Skin epidermis (tissue), 12 donors: ENCODE measurements at regions not wholly inside any gene's neighbourhood (a gene's known extent, or its start where the extent isn't known, plus 50 kb on each side); places are given as distances from the start of the nearest gene placed in this dataset.

Experiments used
- H3K27ac ChIP-seq, 21 experiments: fragments of 200-600 bp; sonication (generic) in 11 of 21; one replicate each; pipeline ENCODE4 v1.5.0; 2020; ENCODE audit warnings: mild to moderate bottlenecking in 3 of 21, inconsistent platforms in 2 of 21, moderate library complexity in 2 of 21
- H3K4me3 ChIP-seq, 7 experiments: fragments of 200-600 bp; sonication (generic) in 2 of 7; one replicate each; pipeline ENCODE4 v1.5.0; 2020; ENCODE audit warnings: inconsistent platforms in 2 of 7, mild to moderate bottlenecking in 2 of 7, moderate library complexity in 1 of 7

GRCh38 chr5:58228896-58229295 lies 231.0 kb downstream of the PLK2 start:
- H3K4me3 ChIP-seq, result no peak overlapping the region
- no peak overlapping the region for H3K27ac ChIP-seq

DNA sequence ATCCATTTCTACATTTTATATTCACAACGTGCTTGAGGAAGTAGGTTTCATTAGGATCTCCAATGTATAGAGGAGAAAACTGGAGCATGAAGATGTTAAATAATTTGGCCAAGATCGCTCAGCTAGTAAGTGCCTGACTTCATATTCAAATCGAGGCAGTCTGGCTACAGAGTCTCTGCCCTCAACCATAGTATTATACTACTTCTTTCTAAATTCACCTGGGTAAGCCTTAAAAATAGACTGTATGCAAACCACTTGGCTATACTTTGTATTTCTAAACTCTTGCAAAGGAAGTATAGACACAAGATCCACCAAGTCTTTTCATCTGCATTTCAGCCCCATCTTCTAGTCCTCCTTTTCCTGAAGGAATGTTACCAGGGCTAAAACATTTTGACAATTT lies 232.0 kb downstream of the PLK2 start:
- H3K27ac ChIP-seq, result no peak overlapping the region
- no peak overlapping the region for H3K4me3 ChIP-seq

DNA sequence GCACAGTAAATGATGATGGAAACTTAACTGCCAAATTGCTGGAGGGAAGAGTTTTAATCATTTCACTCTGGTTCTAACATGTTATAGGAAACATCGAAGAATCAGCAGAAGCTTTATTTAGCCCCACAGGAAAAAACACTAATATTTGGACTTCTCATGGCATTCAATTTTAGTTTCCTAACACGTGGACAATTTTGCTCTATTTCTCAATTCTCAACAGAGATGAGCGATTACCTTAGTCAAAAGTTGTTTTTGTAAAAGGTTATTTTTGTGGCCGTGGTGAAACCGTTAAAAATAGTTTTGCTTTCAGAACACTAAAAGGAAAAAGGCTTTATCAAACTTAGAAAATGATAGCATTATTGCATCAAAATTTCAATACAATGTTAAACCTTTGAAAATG lies 235.2 kb downstream of the PLK2 start:
- Histone ChIP-seq H3K27ac (no peak overlapping the region), H3K4me3 (no peak overlapping the region)

- Histone ChIP-seq H3K27ac (no peak overlapping the region), H3K4me3 (no peak overlapping the region)
Measured at GRCh38 chr5:58224221-58224620, 235.7 kb downstream of the PLK2 start.

GRCh38 chr5:58215364-58215763 lies 244.5 kb downstream of the PLK2 start:
- Histone ChIP-seq H3K27ac (no peak overlapping the region), H3K4me3 (no peak overlapping the region)

DNA sequence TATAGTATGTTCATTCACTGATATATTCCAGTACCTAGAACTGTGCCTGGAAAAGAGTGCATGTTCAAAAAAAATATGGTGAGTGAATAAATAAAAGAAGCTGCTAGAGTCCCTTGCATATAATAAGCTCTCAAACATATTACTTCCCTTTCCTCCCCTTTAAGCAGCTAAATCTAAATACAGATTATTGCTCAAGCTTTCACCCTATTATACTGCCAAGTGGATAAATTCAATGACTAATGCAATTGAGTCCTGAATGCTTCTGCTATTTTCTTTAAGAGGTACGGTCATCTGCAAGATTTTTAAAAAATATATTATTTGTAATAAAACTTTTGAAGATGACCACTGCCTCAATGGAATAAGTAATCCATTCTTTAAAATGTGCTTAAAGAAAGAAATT lies 248.4 kb downstream of the PLK2 start:
- no peak overlapping the region for H3K4me3 ChIP-seq

DNA sequence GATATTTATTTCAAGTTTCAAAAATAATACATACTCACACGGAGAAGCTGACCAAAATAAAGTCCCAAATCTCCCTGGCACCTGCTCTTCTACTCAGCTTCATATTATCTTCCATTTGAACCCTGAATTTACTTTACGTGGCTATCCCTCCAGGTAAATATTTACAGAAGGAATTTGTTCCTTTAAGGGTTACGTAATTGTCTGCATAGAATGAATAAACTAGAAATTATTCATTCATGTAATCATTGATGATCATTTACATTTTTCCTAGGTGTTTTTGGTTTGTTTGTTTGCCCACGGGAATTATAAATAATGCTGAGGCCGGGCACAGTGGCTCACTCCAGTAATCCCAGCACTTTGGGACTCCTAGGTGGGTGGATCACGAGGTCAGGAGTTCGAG lies 251.2 kb downstream of the PLK2 start:
- Histone ChIP-seq H3K27ac (no peak overlapping the region), H3K4me3 (no peak overlapping the region)

More for the DNA sequence above, 248.4 kb downstream of the PLK2 start:
- H3K27ac ChIP-seq, result no peak overlapping the region

DNA sequence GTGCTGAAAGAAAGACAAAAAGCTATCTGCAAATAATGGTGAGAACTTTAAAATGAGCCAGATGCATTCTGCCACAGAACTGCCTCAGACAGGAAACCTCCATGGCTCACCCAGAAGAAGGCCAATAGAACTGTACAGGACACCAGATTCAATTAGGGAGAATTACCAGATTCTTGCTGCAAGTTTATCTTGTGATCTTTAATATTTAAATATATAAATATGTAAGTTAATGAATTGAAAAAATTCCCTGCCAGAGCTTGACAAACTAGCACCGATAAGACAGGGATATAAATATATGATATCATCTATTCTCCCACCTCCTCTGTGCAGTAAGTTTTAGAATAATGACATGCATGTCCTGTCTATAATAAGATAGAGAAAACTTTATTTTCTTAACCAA lies 252.8 kb downstream of the PLK2 start:
- H3K27ac ChIP-seq, result no peak overlapping the region
- no peak overlapping the region for H3K4me3 ChIP-seq

- Histone ChIP-seq H3K27ac (no peak overlapping the region), H3K4me3 (no peak overlapping the region)
Measured at GRCh38 chr5:58204966-58205365, 254.9 kb downstream of the PLK2 start.

DNA sequence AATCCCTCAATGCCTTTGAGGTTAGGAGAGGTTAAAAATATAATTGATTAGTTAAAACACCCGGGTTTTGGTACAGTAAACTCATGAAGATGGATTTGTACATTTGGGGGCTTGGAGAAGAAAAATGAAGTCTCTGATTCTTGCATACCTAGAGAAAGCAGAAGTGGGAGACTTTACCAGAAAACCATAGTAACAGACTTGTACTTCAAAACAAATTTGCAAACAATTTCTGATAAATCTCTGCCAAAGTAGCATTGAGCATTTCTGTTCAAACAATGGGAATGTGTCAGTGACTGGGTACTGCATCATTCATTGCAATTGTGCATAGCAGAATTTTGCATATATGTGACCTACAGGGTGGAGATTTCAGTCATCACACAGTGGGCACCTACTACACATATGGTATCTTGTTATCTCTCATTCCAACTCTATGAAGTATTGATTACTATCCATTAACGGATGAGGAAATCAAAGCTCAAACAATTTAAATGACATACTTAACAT lies 256.9 kb downstream of the PLK2 start:
- Histone ChIP-seq H3K27ac (no peak overlapping the region), H3K4me3 (no peak overlapping the region)

DNA sequence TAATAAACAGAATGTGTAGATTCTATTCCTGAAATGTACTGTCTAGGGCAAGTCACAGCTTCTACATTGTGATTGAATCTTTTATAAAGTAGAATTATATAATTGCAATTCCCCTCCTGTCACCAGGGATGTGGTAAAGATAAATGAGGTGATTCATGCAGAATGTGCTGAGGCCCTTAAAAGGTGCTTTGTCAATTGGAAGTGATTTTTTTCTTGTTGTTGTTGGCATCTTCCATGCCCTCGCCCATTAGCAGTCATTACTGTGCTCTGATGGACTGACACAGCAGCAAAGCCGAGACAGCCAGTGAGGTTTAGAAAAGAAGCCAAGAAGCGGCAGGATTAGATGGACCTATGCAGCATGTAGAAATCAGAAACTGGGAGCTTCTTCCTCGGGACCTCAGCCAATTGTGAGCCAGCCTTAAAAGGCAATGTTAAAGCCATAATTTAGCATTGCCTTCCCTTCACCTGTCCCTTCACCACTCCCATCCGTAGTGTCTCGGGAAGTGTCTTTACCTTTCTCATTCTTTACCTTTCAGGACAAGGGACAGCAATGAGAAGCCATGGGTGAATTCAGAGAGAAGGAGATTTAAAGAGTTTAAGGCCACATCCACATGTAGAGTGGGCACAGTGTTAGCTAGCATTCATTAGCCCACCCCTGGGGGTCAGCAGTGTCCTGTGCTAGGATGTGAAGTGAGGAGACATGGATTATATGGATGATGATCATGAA lies 257.8 kb downstream of the PLK2 start:
- no peak overlapping the region for H3K27ac ChIP-seq

DNA sequence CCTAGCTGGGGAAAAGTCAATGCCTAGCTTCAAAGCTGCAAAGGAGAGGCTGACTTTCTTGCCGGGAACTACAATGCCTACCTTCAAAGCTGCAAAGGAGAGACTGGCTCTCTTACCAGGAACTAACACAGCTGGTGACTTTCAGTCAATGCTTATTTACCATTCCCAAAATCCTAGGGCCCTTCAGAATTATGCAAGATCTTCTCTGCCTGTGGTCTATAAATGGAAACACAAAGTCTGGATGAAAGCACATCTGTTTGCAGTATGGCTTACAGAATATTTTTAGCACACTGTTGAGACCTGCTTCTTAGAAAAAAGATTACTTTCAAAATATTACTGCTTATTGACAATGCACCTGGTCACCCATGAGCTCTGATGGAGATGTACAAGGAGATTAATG lies 259.4 kb downstream of the PLK2 start:
- no peak overlapping the region for H3K4me3 ChIP-seq
- H3K27ac ChIP-seq, result no peak overlapping the region

More for the DNA sequence above, 257.8 kb downstream of the PLK2 start:
- H3K4me3 ChIP-seq, result no peak overlapping the region

DNA sequence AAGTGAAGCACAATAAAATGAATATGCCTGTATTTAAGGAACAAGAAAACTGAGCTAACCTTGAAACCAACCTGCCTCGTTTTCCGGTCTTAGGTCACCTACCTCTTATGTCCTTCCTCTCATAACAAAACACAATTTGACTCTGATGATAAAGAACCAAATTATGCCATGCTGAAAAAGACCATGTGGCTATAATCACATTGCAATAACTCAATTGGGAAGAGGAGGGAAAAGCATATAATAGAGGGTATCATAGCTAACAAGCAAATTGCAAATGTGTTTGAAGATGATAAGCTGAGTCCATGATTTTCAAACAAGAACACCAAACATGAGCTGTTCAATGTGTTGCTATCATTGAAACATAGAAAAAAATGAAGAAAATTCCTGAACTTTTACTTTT lies 260.8 kb downstream of the PLK2 start:
- H3K27ac ChIP-seq, result no peak overlapping the region
- H3K4me3 ChIP-seq, result no peak overlapping the region

DNA sequence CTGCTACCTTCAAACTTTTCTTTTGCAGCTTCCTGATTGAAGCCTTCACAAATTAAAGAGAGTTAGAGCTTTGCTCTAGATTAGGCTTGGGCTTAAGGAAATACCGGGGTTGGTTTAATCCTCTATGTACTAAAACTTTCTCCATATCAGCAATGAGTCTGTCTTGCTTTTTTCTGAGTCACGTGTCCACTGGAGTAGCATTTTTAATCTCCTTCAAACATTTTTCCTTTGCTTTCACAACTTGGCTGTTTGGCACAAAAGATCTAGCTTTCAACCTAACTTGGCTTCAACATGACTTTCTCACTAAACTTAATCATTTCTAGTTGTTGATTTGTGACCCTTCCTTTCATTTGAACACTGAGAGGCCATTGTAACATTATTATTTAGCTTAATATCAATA lies 261.6 kb downstream of the PLK2 start:
- Histone ChIP-seq H3K27ac (no peak overlapping the region), H3K4me3 (no peak overlapping the region)

DNA sequence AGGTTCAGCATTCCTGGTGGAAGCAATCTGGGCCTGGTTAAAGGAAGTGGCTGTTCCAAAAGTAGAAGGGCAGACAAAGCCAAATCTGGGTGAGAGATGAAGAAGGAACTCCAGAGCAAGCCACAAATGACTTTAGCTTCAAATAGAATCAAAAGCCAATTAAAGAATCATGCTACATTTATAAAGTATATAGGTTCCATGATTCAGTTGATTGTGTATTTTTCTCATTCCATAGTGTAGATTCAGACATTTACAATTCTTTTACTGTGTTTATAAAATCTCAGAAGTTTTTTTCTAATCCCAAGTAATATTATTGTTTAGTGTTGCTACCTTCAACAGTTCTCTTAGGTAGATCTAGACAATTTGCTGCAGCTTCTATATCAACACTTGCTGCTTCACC lies 262.0 kb downstream of the PLK2 start:
- no peak overlapping the region for H3K27ac ChIP-seq
- no peak overlapping the region for H3K4me3 ChIP-seq

DNA sequence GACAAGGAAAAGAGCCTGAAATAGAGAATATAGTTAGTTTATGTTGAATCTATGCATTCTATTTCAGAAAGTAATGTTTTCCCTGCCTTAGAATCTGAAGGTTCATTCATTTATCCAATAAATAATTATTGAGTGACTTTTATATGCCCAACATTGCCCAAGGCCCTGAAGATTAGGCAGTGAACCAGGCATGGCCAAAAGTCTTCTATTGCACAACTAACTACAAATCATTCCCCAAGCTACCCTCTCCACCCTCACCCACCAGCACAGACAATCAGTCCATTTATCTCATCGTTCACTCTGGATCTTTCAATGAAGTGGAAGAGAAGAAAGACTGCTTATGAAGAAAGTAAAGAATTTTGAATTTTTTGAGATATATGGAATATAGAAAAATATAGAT lies 268.4 kb downstream of the PLK2 start:
- Histone ChIP-seq H3K27ac (no peak overlapping the region), H3K4me3 (no peak overlapping the region)

GRCh38 chr5:58188262-58188651 lies 271.6 kb downstream of the PLK2 start:
- peak overlapping the region in 1 of 21 experiments; percentile 21 for H3K27ac ChIP-seq
- no peak overlapping the region for H3K4me3 ChIP-seq

DNA sequence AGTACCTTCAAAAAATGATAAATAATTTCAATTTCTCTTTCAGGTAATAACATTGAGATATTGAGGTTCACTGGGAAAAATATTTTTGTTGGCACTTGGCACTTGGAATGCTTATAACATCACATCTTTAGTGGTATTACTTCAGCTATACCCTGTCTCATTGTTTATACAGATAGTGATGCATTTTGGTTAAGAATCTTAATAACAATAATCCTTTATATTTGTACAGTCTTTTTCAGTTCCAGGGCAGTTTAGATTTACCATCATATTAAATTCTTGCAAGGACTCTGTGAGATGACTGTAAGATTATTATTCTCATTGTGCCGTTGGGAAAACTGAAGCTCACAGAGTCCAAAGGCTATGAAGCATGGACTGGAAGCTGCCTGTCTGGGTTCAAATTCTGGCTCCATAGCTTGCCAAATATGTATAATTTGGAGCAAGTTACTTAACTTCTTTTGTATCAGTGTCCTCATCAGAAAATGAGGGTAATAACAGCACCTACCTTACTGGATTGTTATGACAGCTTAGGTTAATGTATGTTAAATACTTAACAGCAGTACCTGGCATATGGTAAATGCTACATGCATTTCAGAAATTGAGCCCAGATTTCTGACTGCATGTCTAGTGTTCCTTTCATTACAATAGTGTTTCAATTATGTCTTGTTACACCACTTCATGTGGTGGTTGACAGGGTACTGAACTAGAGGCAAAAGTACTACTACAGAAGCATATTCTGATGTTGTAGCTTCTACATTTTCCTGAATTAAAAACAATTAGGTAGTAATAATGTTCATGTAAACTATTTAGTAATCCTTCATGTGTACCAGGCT lies 272.2 kb downstream of the PLK2 start:
- Histone ChIP-seq H3K27ac (peak overlapping the region in 1 of 21 experiments; percentile 21), H3K4me3 (no peak overlapping the region)

DNA sequence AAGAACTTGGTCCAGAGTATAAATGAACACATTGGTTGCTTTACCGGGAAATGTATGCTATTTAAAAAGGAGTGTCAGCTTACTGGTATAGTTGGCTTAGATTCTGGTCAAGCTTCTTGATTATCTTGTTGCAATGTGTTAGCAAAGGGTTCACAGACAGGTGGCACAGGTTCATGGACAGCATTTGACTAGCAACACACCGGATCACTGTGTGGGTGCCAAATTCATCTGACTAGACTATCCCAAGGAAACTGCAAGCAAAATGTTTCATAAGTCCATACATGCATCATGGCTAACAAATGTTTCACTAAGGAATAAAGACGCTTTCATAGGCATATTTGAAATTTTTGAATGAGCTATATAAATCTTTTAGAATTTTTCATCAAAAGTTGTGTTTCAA lies 274.1 kb downstream of the PLK2 start:
- Histone ChIP-seq H3K27ac (no peak overlapping the region), H3K4me3 (no peak overlapping the region)

- no peak overlapping the region for H3K4me3 ChIP-seq
- peak overlapping the region in 1 of 21 experiments; percentile 28 for H3K27ac ChIP-seq
Measured at GRCh38 chr5:58185397-58185796, 274.5 kb downstream of the PLK2 start.

DNA sequence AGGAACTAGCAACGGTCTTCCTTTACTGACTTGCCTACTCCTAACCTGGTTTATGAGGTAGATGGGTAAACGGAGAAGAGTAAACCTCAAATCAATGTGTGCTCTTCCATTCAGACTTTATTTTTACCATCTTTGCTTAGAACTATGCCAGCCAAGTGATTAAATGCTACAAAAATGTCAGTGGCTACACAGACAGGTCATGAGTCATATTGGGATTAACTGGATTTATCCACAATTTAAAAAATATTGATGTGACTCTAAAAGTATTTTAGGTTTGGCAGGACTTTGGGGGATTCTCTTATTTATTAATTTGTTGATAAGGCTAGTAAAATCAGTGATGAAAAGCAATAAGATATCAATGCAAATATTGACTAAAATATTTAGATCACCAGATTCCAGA lies 275.0 kb downstream of the PLK2 start:
- Histone ChIP-seq H3K27ac (peak overlapping the region in 1 of 21 experiments; percentile 28), H3K4me3 (no peak overlapping the region)
